ENCODE measurements at regions not wholly inside any gene's neighbourhood (a gene's known extent, or its start where the extent isn't known, plus 50 kb on each side); places are given as distances from the start of the nearest gene placed in this dataset.

GRCh38 chr16:55265926-55266325 lies 58.1 kb upstream of the IRX6 start:
- POLR2A ChIA-PET, result no interaction called here
- peaks cover 3% of the 10 kb centered on the region for H3F3A ChIP-seq (replicated peaks; ENCODE audit: insufficient read depth)
- H3K4me3 ChIP-seq (ENCODE audit: low read depth in 2 of 2, low read length in 1 of 2), result no peak overlapping the region
- no peak overlapping the region for H3K27ac ChIP-seq (ENCODE audit: low read depth in 2 of 2, low read length in 1 of 2)
- H3K4me2 ChIP-seq, result no peak overlapping the region
- DNase-seq, result no peak
- H2AFZ ChIP-seq (ENCODE audit: low read depth), result no peak overlapping the region
- no peaks in the 10 kb centered on the region for H3K9me2 ChIP-seq
- H3K9me3 ChIP-seq, result no peaks in the 10 kb centered on the region
- H3K79me2 ChIP-seq (ENCODE audit: insufficient read depth), result no peaks in the 10 kb centered on the region
- WGBS (ENCODE audit: low lambda C conversion rate), result 6% methylated on average over 2 of the region's 2 CpGs
- no peak overlapping the region for H3K9ac ChIP-seq
- H3K36me3 ChIP-seq (replicated peaks in 1 of 2; ENCODE audit: control insufficient read depth in 1 of 2, insufficient read depth in 2 of 2, low read length in 1 of 2), result no peaks in the 10 kb centered on the region
- CTCF ChIA-PET, result interaction anchor here (0.8 kb wide), 1 partner anchor 18 kb away, joined by 3 read pairs; no protein-coding TSS in a partner anchor
- TF ChIP-seq IRF3 (IDR thresholded peaks at IDR 0.05; ENCODE audit: low read depth, low read length) (no peak), TAF1 (IDR thresholded peaks at IDR 0.05; ENCODE audit: borderline replicate concordance, low read depth, low read length) (no peak), MAX (IDR thresholded peaks at IDR 0.05; ENCODE audit: low read depth) (no peak), SMC3 (IDR thresholded peaks at IDR 0.05; ENCODE audit: low read depth, low read length) (no peak), EZH2phosphoT487 (IDR thresholded peaks at IDR 0.05; ENCODE audit: borderline replicate concordance, low read depth) (no peak), MXI1 (IDR thresholded peaks at IDR 0.05; ENCODE audit: low read depth, low read length) (no peak), SIN3A (IDR thresholded peaks at IDR 0.05; ENCODE audit: borderline replicate concordance, low read depth, low read length) (no peak), USF1 (IDR thresholded peaks at IDR 0.05; ENCODE audit: borderline replicate concordance, low read depth) (no peak), EP300 (IDR thresholded peaks at IDR 0.05; ENCODE audit: borderline replicate concordance in 1 of 2, low read depth in 1 of 2, low read length in 1 of 2) (no peak), REST (IDR thresholded peaks at IDR 0.05; ENCODE audit: low read depth, low read length) (no peak), ZBTB33 (IDR thresholded peaks at IDR 0.05; ENCODE audit: borderline replicate concordance, low read depth) (no peak), NFIC (IDR thresholded peaks at IDR 0.05; ENCODE audit: borderline replicate concordance) (no peak), FOXM1 (IDR thresholded peaks at IDR 0.05; ENCODE audit: low read depth) (no peak), RAD21 (IDR thresholded peaks at IDR 0.05; ENCODE audit: low read length) (no peak), CHD2 (IDR thresholded peaks at IDR 0.05; ENCODE audit: low read length, partially characterized antibody) (no peak), FOSL2 (IDR thresholded peaks at IDR 0.05; ENCODE audit: borderline replicate concordance, low read depth) (no peak), GATA2 (CRISPR knock-in tag; IDR thresholded peaks at IDR 0.05) (no peak)
- peaks cover 0 to 14% of the 10 kb centered on the region in 2 experiments; a peak in 1 of 4 replicates for H3K4me1 ChIP-seq (ENCODE audit: control insufficient read depth in 1 of 2, insufficient read depth in 2 of 2, low read depth in 1 of 2, low read length in 1 of 2)
- no peaks in the 10 kb centered on the region for H3K27me3 ChIP-seq (ENCODE audit: insufficient read depth)
- H4K20me1 ChIP-seq (ENCODE audit: insufficient read depth), result no peaks in the 10 kb centered on the region

Measured in SK-N-SH (cell line).